HL-60 (cell line): ENCODE measurements at regions not wholly inside any gene's neighbourhood (a gene's known extent, or its start where the extent isn't known, plus 50 kb on each side); places are given as distances from the start of the nearest gene placed in this dataset.

Experiments used
- DNase-seq, 2 experiments: peaks; one replicate each; pipeline ENCODE4 v3.0.0-alpha.2; 2010 to 2020; ENCODE audit warnings: low read depth in 1 of 2, low spot score in 1 of 2
- H3K27ac ChIP-seq: fragments of 250-450 bp; sonication (Bioruptor Pico); replicated peaks from 2 replicates; pipeline ENCODE4 v1.5.1; 2020; ENCODE audit warnings: mild to moderate bottlenecking, moderate library complexity
- H3K27me3 ChIP-seq: fragments of 250-450 bp; sonication (Bioruptor Pico); 2 replicates; pipeline ENCODE4 v1.5.1; 2021; ENCODE audit warnings: mild to moderate bottlenecking, moderate library complexity; ENCODE audit not compliant: insufficient read depth, poor library complexity, severe bottlenecking
- H3K4me3 ChIP-seq: replicated peaks from 2 replicates; pipeline ENCODE4 v1.5.1; 2011; ENCODE audit warnings: mild to moderate bottlenecking, control low read depth, low read length; ENCODE audit not compliant: insufficient read depth
- GABPA ChIP-seq: IDR thresholded peaks from 2 replicates; pipeline ENCODE4 v1.6.1; 2012; ENCODE audit warnings: low read depth
- POLR2AphosphoS5 ChIP-seq: IDR thresholded peaks from 2 replicates; pipeline ENCODE4 v1.6.1; 2012; ENCODE audit warnings: low read depth
- SPI1 ChIP-seq: IDR thresholded peaks from 2 replicates; pipeline ENCODE4 v1.6.1; 2012; ENCODE audit warnings: low read depth, mild to moderate bottlenecking, borderline replicate concordance
- TF ChIP-seq, protein P1 (sequence below): IDR thresholded peaks from 2 replicates; pipeline ENCODE4 v1.6.1; 2012; ENCODE audit warnings: low read depth; ENCODE audit not compliant: insufficient replicate concordance
- TF ChIP-seq, protein P2 (sequence below): IDR thresholded peaks from one replicate; pipeline ENCODE4 v1.5.1; 2011; ENCODE audit warnings: low read length, control low read depth, inconsistent platforms; ENCODE audit not compliant: insufficient read depth

DNA sequence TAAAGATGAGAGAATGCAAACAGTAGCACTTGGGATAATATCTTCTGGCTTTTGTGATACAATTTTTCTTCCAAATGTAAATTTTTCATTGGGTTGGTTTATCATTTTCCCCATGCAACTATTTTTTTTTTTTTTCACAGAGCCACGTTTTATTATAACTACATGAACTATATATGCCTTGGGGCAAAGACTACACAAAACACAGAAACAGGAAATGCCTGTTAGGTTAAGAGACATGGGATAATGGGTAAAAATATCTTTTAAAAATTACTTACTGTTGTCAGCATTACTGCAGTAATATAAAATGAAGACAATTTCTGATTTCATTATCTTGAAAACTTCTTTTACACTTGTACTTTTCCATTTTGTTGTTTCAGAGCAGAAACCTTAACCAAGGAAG lies 74.6 kb downstream of the DISP1 start:
- TF ChIP-seq SPI1 (no peak), GABPA (no peak), POLR2AphosphoS5 (no peak)
- TF ChIP-seq, protein P1, sequence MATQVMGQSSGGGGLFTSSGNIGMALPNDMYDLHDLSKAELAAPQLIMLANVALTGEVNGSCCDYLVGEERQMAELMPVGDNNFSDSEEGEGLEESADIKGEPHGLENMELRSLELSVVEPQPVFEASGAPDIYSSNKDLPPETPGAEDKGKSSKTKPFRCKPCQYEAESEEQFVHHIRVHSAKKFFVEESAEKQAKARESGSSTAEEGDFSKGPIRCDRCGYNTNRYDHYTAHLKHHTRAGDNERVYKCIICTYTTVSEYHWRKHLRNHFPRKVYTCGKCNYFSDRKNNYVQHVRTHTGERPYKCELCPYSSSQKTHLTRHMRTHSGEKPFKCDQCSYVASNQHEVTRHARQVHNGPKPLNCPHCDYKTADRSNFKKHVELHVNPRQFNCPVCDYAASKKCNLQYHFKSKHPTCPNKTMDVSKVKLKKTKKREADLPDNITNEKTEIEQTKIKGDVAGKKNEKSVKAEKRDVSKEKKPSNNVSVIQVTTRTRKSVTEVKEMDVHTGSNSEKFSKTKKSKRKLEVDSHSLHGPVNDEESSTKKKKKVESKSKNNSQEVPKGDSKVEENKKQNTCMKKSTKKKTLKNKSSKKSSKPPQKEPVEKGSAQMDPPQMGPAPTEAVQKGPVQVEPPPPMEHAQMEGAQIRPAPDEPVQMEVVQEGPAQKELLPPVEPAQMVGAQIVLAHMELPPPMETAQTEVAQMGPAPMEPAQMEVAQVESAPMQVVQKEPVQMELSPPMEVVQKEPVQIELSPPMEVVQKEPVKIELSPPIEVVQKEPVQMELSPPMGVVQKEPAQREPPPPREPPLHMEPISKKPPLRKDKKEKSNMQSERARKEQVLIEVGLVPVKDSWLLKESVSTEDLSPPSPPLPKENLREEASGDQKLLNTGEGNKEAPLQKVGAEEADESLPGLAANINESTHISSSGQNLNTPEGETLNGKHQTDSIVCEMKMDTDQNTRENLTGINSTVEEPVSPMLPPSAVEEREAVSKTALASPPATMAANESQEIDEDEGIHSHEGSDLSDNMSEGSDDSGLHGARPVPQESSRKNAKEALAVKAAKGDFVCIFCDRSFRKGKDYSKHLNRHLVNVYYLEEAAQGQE = no peak
- TF ChIP-seq, protein P2, sequence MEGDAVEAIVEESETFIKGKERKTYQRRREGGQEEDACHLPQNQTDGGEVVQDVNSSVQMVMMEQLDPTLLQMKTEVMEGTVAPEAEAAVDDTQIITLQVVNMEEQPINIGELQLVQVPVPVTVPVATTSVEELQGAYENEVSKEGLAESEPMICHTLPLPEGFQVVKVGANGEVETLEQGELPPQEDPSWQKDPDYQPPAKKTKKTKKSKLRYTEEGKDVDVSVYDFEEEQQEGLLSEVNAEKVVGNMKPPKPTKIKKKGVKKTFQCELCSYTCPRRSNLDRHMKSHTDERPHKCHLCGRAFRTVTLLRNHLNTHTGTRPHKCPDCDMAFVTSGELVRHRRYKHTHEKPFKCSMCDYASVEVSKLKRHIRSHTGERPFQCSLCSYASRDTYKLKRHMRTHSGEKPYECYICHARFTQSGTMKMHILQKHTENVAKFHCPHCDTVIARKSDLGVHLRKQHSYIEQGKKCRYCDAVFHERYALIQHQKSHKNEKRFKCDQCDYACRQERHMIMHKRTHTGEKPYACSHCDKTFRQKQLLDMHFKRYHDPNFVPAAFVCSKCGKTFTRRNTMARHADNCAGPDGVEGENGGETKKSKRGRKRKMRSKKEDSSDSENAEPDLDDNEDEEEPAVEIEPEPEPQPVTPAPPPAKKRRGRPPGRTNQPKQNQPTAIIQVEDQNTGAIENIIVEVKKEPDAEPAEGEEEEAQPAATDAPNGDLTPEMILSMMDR = no peak
- H3K27ac ChIP-seq = no peak overlapping the region
- no peak for DNase-seq
- H3K4me3 ChIP-seq = no peak overlapping the region
- H3K27me3 ChIP-seq = no peaks in the 10 kb centered on the region

DNA sequence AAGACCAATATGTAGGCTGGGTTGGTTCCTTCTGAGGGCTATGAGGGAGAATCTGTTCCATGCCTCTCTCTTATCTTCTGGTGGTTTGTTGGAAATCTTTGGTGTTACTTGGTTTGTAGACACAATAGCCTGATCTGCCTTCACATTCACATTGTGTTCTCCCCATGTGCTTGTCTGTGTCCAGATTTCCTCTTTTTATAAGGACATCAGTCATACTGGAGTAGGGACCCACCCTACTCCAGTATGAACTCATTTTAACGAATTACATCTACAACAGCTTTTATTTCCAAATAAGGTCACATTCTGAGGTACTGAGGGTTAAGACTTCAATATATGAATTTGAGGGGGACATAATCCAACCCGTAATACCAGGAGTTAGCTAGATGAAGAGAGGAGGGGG lies 75.9 kb downstream of the DISP1 start:
- no peak overlapping the region for H3K27ac ChIP-seq
- TF ChIP-seq POLR2AphosphoS5 = no peak
- TF ChIP-seq, protein P1 = no peak
- no peak overlapping the region for H3K4me3 ChIP-seq
- no peak for DNase-seq
- H3K27me3 ChIP-seq = no peaks in the 10 kb centered on the region

DNA sequence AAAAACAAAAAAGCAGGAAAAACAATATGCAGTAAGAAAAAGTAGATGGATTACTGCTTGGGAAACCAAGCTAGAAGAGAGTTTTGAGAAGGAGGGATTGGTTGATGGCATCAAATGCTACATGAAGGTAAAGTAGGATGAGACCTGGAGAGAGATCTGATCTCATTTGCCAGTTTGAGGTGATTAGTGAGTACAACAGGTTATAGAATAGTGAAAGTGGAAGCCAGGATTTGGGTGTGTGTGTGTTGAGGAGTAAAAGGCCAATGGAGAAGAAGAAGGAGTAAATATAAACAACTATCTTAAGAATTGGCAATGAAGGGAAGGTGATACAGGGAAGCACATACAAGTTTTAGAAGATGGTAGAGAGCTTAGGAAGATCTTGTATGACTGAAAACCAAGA lies 76.7 kb downstream of the DISP1 start:
- DNase-seq = no peak
- H3K27me3 ChIP-seq = no peaks in the 10 kb centered on the region
- H3K4me3 ChIP-seq = no peak overlapping the region
- H3K27ac ChIP-seq = no peak overlapping the region
- TF ChIP-seq, protein P2 = no peak
- TF ChIP-seq GABPA (no peak), POLR2AphosphoS5 (no peak), SPI1 (no peak)
- TF ChIP-seq, protein P1 = no peak
